Gastrocnemius medialis (tissue), 4 donors: ENCODE measurements at regions not wholly inside any gene's neighbourhood (a gene's known extent, or its start where the extent isn't known, plus 50 kb on each side); places are given as distances from the start of the nearest gene placed in this dataset.

ENCODE experiments used
- CTCF ChIP-seq, 5 experiments: fragments of 450-650 bp in 3 of 5; fragments of 200-600 bp in 2 of 5; sonication (generic) in 2 of 5; IDR thresholded peaks in 4 of 5; conservative IDR thresholded peaks in 1 of 5; 1 replicate in 4 of 5; 2 replicates in 1 of 5; pipeline ENCODE4 v1.5.1; 2016 to 2019; ENCODE audit warnings: antibody characterized with exemption in 5 of 5, mild to moderate bottlenecking in 3 of 5, moderate library complexity in 3 of 5
- POLR2A ChIP-seq, 2 donors: fragments of 450-650 bp; IDR thresholded peaks; one replicate each; pipeline ENCODE4 v1.6.1; 2017; ENCODE audit warnings: antibody characterized with exemption in 2 of 2, mild to moderate bottlenecking in 2 of 2, moderate library complexity in 2 of 2

DNA sequence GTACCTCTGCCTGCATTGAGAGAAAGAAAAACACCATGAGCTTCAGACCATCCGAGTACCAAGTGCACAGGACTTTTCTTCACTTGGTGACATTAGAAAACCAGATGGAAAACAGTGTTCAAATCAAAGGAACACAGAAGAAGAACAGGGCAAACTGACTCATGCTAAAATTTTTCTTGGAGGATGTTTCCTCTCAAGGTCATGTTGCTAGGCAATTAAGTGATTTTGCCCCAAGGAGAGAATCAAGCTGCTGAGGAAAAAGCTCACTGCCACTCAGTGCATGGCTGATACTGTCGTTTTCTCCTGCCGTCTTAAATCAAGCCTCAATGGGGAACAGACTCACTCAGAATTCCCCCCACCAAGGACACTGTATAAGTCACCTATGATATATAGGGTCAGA is 57.9 kb upstream of the SIMC1 start:
- TF ChIP-seq CTCF (IDR thresholded peaks at IDR 0.05 in 4 of 5, conservative IDR thresholded peaks at IDR 0.05 in 1 of 5) (no peak), POLR2A (IDR thresholded peaks at IDR 0.05) (no peak)
